ENCODE measurements at regions not wholly inside any gene's neighbourhood (a gene's known extent, or its start where the extent isn't known, plus 50 kb on each side); places are given as distances from the start of the nearest gene placed in this dataset.

DNA sequence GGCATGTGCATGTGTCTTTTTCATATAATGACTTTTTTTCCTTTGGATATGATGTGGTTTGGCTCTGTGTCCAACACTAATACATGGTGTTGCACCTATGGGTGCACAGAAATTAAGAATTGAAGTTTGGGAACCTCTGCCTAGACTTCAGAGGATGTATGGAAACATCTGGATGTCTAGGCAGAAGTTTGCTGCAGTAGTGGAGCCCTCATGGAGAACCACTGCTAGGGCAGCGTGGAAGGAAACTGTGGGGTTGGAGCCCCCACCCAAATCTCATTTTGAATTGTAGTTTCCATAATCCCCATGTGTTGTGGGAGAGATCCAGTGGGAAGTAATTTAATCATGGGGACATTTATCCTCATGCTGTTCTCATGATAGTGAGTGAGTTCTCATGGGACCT lies 235.0 kb upstream of the TRPC7 start:
- TF ChIP-seq POLR2A (IDR thresholded peaks at IDR 0.05; ENCODE audit: control extremely low read depth in 1 of 2, low read depth in 2 of 2, low read length in 2 of 2) (no peak), RAD21 (IDR thresholded peaks at IDR 0.05 in 1 of 2, conservative IDR thresholded peaks at IDR 0.05 in 1 of 2; ENCODE audit: low read depth in 2 of 2, low read length in 2 of 2) (no peak), SUZ12 (IDR thresholded peaks at IDR 0.05; ENCODE audit: low read length) (no peak), EZH2 (IDR thresholded peaks at IDR 0.05; ENCODE audit: low read depth, low read length, severe bottlenecking) (no peak), NRF1 (IDR thresholded peaks at IDR 0.05; ENCODE audit: low read depth, low read length) (no peak)
- TF ChIP-seq, protein P1, sequence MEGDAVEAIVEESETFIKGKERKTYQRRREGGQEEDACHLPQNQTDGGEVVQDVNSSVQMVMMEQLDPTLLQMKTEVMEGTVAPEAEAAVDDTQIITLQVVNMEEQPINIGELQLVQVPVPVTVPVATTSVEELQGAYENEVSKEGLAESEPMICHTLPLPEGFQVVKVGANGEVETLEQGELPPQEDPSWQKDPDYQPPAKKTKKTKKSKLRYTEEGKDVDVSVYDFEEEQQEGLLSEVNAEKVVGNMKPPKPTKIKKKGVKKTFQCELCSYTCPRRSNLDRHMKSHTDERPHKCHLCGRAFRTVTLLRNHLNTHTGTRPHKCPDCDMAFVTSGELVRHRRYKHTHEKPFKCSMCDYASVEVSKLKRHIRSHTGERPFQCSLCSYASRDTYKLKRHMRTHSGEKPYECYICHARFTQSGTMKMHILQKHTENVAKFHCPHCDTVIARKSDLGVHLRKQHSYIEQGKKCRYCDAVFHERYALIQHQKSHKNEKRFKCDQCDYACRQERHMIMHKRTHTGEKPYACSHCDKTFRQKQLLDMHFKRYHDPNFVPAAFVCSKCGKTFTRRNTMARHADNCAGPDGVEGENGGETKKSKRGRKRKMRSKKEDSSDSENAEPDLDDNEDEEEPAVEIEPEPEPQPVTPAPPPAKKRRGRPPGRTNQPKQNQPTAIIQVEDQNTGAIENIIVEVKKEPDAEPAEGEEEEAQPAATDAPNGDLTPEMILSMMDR (IDR thresholded peaks at IDR 0.05; ENCODE audit: control extremely low read depth in 1 of 3, insufficient read depth in 1 of 3, low read depth in 1 of 3, low read length in 3 of 3), result no peak

All from H1 (cell line).